ENCODE measurements at regions not wholly inside any gene's neighbourhood (a gene's known extent, or its start where the extent isn't known, plus 50 kb on each side); places are given as distances from the start of the nearest gene placed in this dataset.

GRCh38 chr2:19652811-19653210, 249.0 kb downstream of the TTC32 start:
- Mint-ChIP-seq H3K4me1 (ENCODE audit: low read depth) (no peaks in the 10 kb centered on the region), H3K27me3 (ENCODE audit: low read depth) (peaks cover 5% of the 10 kb centered on the region), H3K4me3 (no peak overlapping the region), H3K9me3 (no peaks in the 10 kb centered on the region), H3K36me3 (ENCODE audit: insufficient read depth) (no peaks in the 10 kb centered on the region)
- DNase-seq (no peak), ATAC-seq (no peak)

GRCh38 chr2:19651466-19651865, 250.3 kb downstream of the TTC32 start:
- DNase-seq (no peak), ATAC-seq (no peak)
- Mint-ChIP-seq H3K27me3 (ENCODE audit: low read depth) (peaks cover 5% of the 10 kb centered on the region), H3K4me3 (no peak overlapping the region), H3K9me3 (no peaks in the 10 kb centered on the region), H3K36me3 (ENCODE audit: insufficient read depth) (no peaks in the 10 kb centered on the region), H3K4me1 (ENCODE audit: low read depth) (no peaks in the 10 kb centered on the region)

- ATAC-seq: no peak
- Mint-ChIP-seq H3K4me3 (no peak overlapping the region), H3K36me3 (ENCODE audit: insufficient read depth) (no peaks in the 10 kb centered on the region), H3K4me1 (ENCODE audit: low read depth) (no peaks in the 10 kb centered on the region), H3K27me3 (ENCODE audit: low read depth) (peaks cover 5% of the 10 kb centered on the region), H3K9me3 (no peaks in the 10 kb centered on the region)
- DNase-seq: no peak
Observed at GRCh38 chr2:19649785-19650380, 251.9 kb downstream of the TTC32 start.

GRCh38 chr2:19649142-19649541, 252.6 kb downstream of the TTC32 start:
- no peaks in the 10 kb centered on the region for H3K4me1 Mint-ChIP-seq (ENCODE audit: low read depth)
- peaks cover 7% of the 10 kb centered on the region for H3K9me3 Mint-ChIP-seq
- H3K27me3 Mint-ChIP-seq (ENCODE audit: low read depth): peaks cover 5% of the 10 kb centered on the region
- H3K4me3 Mint-ChIP-seq: no peak overlapping the region
- DNase-seq (no peak), ATAC-seq (no peak)
- H3K36me3 Mint-ChIP-seq (ENCODE audit: insufficient read depth): no peaks in the 10 kb centered on the region

- peaks cover 5% of the 10 kb centered on the region for H3K27me3 Mint-ChIP-seq (ENCODE audit: low read depth)
- H3K4me1 Mint-ChIP-seq (ENCODE audit: low read depth): no peaks in the 10 kb centered on the region
- DNase-seq (no peak), ATAC-seq (no peak)
- H3K36me3 Mint-ChIP-seq (ENCODE audit: insufficient read depth): no peaks in the 10 kb centered on the region
- H3K4me3 Mint-ChIP-seq: no peak overlapping the region
- peaks cover 7% of the 10 kb centered on the region for H3K9me3 Mint-ChIP-seq
Observed at GRCh38 chr2:19648583-19648982, 253.2 kb downstream of the TTC32 start.

- Mint-ChIP-seq H3K4me3 (no peak overlapping the region), H3K27me3 (ENCODE audit: low read depth) (peaks cover 3% of the 10 kb centered on the region), H3K36me3 (ENCODE audit: insufficient read depth) (no peaks in the 10 kb centered on the region), H3K4me1 (ENCODE audit: low read depth) (no peaks in the 10 kb centered on the region), H3K9me3 (peaks cover 7% of the 10 kb centered on the region)
- DNase-seq: no peak
- ATAC-seq: no peak
Observed at GRCh38 chr2:19646987-19647386, 254.8 kb downstream of the TTC32 start.

GRCh38 chr2:19644763-19645162, 257.0 kb downstream of the TTC32 start:
- Mint-ChIP-seq H3K4me1 (ENCODE audit: low read depth) (no peaks in the 10 kb centered on the region), H3K4me3 (no peak overlapping the region), H3K9me3 (peaks cover 7% of the 10 kb centered on the region), H3K36me3 (ENCODE audit: insufficient read depth) (no peaks in the 10 kb centered on the region), H3K27me3 (ENCODE audit: low read depth) (no peaks in the 10 kb centered on the region)
- DNase-seq: no peak
- ATAC-seq: no peak

- ATAC-seq: no peak
- Mint-ChIP-seq H3K4me1 (ENCODE audit: low read depth) (no peaks in the 10 kb centered on the region), H3K27me3 (ENCODE audit: low read depth) (no peaks in the 10 kb centered on the region), H3K4me3 (no peak overlapping the region), H3K9me3 (peaks cover 7% of the 10 kb centered on the region), H3K36me3 (ENCODE audit: insufficient read depth) (no peaks in the 10 kb centered on the region)
- no peak for DNase-seq
Observed at GRCh38 chr2:19643117-19643518, 258.7 kb downstream of the TTC32 start.

GRCh38 chr2:19642501-19642900, 259.3 kb downstream of the TTC32 start:
- H3K4me1 Mint-ChIP-seq (ENCODE audit: low read depth): no peaks in the 10 kb centered on the region
- DNase-seq: no peak
- H3K27me3 Mint-ChIP-seq (ENCODE audit: low read depth): no peaks in the 10 kb centered on the region
- ATAC-seq: no peak
- peaks cover 7% of the 10 kb centered on the region for H3K9me3 Mint-ChIP-seq
- no peak overlapping the region for H3K4me3 Mint-ChIP-seq
- H3K36me3 Mint-ChIP-seq (ENCODE audit: insufficient read depth): no peaks in the 10 kb centered on the region

GRCh38 chr2:19635951-19636510, 265.8 kb downstream of the TTC32 start:
- no peaks in the 10 kb centered on the region for H3K36me3 Mint-ChIP-seq (ENCODE audit: insufficient read depth)
- DNase-seq (no peak), ATAC-seq (no peak)
- no peaks in the 10 kb centered on the region for H3K27me3 Mint-ChIP-seq (ENCODE audit: low read depth)
- no peak overlapping the region for H3K4me3 Mint-ChIP-seq
- no peaks in the 10 kb centered on the region for H3K4me1 Mint-ChIP-seq (ENCODE audit: low read depth)
- no peaks in the 10 kb centered on the region for H3K9me3 Mint-ChIP-seq

GRCh38 chr2:19632403-19632991, 269.3 kb downstream of the TTC32 start:
- Mint-ChIP-seq H3K27me3 (ENCODE audit: low read depth) (no peaks in the 10 kb centered on the region), H3K9me3 (peaks cover 5% of the 10 kb centered on the region), H3K36me3 (ENCODE audit: insufficient read depth) (no peaks in the 10 kb centered on the region), H3K4me1 (ENCODE audit: low read depth) (no peaks in the 10 kb centered on the region), H3K4me3 (no peak overlapping the region)
- ATAC-seq (no peak), DNase-seq (no peak)

- Mint-ChIP-seq H3K9me3 (peaks cover 9% of the 10 kb centered on the region), H3K4me3 (no peak overlapping the region), H3K27me3 (ENCODE audit: low read depth) (no peaks in the 10 kb centered on the region), H3K4me1 (ENCODE audit: low read depth) (no peaks in the 10 kb centered on the region), H3K36me3 (ENCODE audit: insufficient read depth) (no peaks in the 10 kb centered on the region)
- DNase-seq (no peak), ATAC-seq (no peak)
Observed at GRCh38 chr2:19631871-19632270, 269.9 kb downstream of the TTC32 start.

GRCh38 chr2:19630921-19631320, 270.9 kb downstream of the TTC32 start:
- no peak for ATAC-seq
- no peak for DNase-seq
- peaks cover 16% of the 10 kb centered on the region for H3K9me3 Mint-ChIP-seq

GRCh38 chr2:19627359-19627758, 268.9 kb upstream of the OSR1 start:
- no peak overlapping the region for H3K4me3 Mint-ChIP-seq
- no peak for DNase-seq
- H3K9me3 Mint-ChIP-seq: peaks cover 16% of the 10 kb centered on the region

More at GRCh38 chr2:19630921-19631320, 270.9 kb downstream of the TTC32 start:
- Mint-ChIP-seq H3K27me3 (ENCODE audit: low read depth) (no peaks in the 10 kb centered on the region), H3K4me1 (ENCODE audit: low read depth) (no peaks in the 10 kb centered on the region), H3K36me3 (ENCODE audit: insufficient read depth) (no peaks in the 10 kb centered on the region), H3K4me3 (no peak overlapping the region)

GRCh38 chr2:19623488-19623887, 265.1 kb upstream of the OSR1 start:
- Mint-ChIP-seq H3K4me1 (ENCODE audit: low read depth) (no peaks in the 10 kb centered on the region), H3K4me3 (no peak overlapping the region), H3K27me3 (ENCODE audit: low read depth) (peaks cover 4% of the 10 kb centered on the region), H3K36me3 (ENCODE audit: insufficient read depth) (no peaks in the 10 kb centered on the region), H3K9me3 (peaks cover 23% of the 10 kb centered on the region)
- no peak for DNase-seq
- no peak for ATAC-seq

More at GRCh38 chr2:19627359-19627758, 268.9 kb upstream of the OSR1 start:
- Mint-ChIP-seq H3K4me1 (ENCODE audit: low read depth) (no peaks in the 10 kb centered on the region), H3K36me3 (ENCODE audit: insufficient read depth) (no peaks in the 10 kb centered on the region), H3K27me3 (ENCODE audit: low read depth) (no peaks in the 10 kb centered on the region)
- ATAC-seq: no peak
